ENCODE measurements at regions not wholly inside any gene's neighbourhood (a gene's known extent, or its start where the extent isn't known, plus 50 kb on each side); places are given as distances from the start of the nearest gene placed in this dataset.

DNA sequence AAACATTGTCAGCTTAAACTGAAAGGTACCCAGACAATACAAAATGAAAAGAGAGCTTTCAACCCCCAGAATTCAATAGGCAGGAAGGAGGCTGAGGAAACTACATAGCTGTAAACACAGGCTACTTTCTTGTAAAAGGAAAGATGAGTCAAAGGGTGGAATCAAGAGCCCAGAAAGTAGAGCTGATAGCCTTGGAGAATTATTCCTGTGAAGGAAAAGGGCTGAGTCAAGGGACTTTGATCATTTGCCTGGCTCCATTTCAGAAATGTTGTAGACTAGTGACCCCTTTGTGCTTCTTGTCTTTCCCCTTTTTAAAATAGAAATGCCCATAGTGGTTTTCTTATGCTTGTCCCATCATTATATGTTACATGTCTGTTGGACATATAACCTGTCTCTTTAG lies 597.6 kb downstream of the ADGRL2 start:
- no peak for TF ChIP-seq POLR2A (IDR thresholded peaks at IDR 0.05)
- TF ChIP-seq, protein P1, sequence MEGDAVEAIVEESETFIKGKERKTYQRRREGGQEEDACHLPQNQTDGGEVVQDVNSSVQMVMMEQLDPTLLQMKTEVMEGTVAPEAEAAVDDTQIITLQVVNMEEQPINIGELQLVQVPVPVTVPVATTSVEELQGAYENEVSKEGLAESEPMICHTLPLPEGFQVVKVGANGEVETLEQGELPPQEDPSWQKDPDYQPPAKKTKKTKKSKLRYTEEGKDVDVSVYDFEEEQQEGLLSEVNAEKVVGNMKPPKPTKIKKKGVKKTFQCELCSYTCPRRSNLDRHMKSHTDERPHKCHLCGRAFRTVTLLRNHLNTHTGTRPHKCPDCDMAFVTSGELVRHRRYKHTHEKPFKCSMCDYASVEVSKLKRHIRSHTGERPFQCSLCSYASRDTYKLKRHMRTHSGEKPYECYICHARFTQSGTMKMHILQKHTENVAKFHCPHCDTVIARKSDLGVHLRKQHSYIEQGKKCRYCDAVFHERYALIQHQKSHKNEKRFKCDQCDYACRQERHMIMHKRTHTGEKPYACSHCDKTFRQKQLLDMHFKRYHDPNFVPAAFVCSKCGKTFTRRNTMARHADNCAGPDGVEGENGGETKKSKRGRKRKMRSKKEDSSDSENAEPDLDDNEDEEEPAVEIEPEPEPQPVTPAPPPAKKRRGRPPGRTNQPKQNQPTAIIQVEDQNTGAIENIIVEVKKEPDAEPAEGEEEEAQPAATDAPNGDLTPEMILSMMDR (IDR thresholded peaks at IDR 0.05) = no peak
- TF ChIP-seq POLR2AphosphoS5 (IDR thresholded peaks at IDR 0.05) = no peak
